Lower leg skin (tissue), 3 donors: ENCODE measurements at regions not wholly inside any gene's neighbourhood (a gene's known extent, or its start where the extent isn't known, plus 50 kb on each side); places are given as distances from the start of the nearest gene placed in this dataset.

Experiments used
- POLR2A ChIP-seq, 2 donors: fragments of 450-650 bp; IDR thresholded peaks; one replicate each; pipeline ENCODE4 v1.6.1; 2016 to 2017; ENCODE audit warnings: antibody characterized with exemption in 2 of 2, mild to moderate bottlenecking in 1 of 2, moderate library complexity in 1 of 2
- TF ChIP-seq, protein P1 (sequence below), 3 donors: fragments of 450-650 bp; IDR thresholded peaks; one replicate each; pipeline ENCODE4 v1.5.1; 2016; ENCODE audit warnings: antibody characterized with exemption in 3 of 3, mild to moderate bottlenecking in 3 of 3, moderate library complexity in 2 of 3

GRCh38 chr22:47698906-47699305 lies 936.5 kb downstream of the TBC1D22A start:
- TF ChIP-seq, protein P1, sequence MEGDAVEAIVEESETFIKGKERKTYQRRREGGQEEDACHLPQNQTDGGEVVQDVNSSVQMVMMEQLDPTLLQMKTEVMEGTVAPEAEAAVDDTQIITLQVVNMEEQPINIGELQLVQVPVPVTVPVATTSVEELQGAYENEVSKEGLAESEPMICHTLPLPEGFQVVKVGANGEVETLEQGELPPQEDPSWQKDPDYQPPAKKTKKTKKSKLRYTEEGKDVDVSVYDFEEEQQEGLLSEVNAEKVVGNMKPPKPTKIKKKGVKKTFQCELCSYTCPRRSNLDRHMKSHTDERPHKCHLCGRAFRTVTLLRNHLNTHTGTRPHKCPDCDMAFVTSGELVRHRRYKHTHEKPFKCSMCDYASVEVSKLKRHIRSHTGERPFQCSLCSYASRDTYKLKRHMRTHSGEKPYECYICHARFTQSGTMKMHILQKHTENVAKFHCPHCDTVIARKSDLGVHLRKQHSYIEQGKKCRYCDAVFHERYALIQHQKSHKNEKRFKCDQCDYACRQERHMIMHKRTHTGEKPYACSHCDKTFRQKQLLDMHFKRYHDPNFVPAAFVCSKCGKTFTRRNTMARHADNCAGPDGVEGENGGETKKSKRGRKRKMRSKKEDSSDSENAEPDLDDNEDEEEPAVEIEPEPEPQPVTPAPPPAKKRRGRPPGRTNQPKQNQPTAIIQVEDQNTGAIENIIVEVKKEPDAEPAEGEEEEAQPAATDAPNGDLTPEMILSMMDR (IDR thresholded peaks at IDR 0.05) = no peak
- no peak for TF ChIP-seq POLR2A (IDR thresholded peaks at IDR 0.05)
